GM12873 (cell line): ENCODE measurements at regions not wholly inside any gene's neighbourhood (a gene's known extent, or its start where the extent isn't known, plus 50 kb on each side); places are given as distances from the start of the nearest gene placed in this dataset.

Experiments used
- TF ChIP-seq, protein P1 (sequence below): IDR thresholded peaks from 2 replicates; pipeline ENCODE4 v1.5.1; 2012; ENCODE audit warnings: low read depth, mild to moderate bottlenecking, moderate library complexity, low read length, control low read depth; ENCODE audit not compliant: insufficient read depth; ENCODE audit errors: missing control alignments

GRCh38 chr2:9741110-9741509 is 102.2 kb upstream of the TAF1B start:
- TF ChIP-seq, protein P1, sequence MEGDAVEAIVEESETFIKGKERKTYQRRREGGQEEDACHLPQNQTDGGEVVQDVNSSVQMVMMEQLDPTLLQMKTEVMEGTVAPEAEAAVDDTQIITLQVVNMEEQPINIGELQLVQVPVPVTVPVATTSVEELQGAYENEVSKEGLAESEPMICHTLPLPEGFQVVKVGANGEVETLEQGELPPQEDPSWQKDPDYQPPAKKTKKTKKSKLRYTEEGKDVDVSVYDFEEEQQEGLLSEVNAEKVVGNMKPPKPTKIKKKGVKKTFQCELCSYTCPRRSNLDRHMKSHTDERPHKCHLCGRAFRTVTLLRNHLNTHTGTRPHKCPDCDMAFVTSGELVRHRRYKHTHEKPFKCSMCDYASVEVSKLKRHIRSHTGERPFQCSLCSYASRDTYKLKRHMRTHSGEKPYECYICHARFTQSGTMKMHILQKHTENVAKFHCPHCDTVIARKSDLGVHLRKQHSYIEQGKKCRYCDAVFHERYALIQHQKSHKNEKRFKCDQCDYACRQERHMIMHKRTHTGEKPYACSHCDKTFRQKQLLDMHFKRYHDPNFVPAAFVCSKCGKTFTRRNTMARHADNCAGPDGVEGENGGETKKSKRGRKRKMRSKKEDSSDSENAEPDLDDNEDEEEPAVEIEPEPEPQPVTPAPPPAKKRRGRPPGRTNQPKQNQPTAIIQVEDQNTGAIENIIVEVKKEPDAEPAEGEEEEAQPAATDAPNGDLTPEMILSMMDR: no peak

GRCh38 chr2:9742601-9743000 is 100.7 kb upstream of the TAF1B start:
- TF ChIP-seq, protein P1: no peak

DNA sequence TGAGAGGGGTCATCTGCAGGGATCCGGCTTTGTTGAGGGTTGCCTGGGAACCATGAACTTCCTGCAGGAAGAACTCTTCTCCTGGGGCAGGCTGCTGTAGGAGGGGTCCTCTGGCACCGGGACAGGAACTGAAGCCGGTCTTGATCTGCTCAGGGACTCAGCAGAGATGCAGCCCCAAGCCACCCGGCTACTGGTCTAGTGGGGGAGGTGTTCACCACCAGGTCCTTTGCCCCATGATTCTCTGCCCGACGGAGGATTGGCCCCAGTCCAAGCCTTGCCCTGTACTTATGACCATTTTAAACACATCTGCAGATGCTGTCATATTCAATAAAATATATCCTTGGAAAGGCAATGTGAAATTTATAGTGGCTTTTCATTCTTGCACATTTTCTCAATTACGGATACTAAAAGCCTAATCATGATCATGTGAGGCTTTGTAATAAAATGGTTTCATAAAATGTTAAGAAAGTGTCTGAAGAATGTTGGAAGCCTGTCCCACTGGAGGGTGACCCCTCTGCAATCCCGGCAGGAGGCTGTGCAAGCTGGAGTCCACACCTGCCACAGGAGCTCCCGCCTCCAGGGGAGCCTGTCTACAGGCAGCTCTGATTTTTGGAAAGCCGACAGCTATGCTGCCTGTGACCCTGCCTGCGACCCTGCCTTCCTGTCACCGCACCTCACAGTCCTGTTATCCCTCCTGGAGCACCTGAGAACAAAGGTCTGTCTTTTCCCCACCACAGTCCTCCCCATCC is 98.8 kb upstream of the TAF1B start:
- TF ChIP-seq, protein P1: no peak

- TF ChIP-seq, protein P1: no peak
These were observed 97.9 kb upstream of the TAF1B start for GRCh38 chr2:9745153-9745899.

DNA sequence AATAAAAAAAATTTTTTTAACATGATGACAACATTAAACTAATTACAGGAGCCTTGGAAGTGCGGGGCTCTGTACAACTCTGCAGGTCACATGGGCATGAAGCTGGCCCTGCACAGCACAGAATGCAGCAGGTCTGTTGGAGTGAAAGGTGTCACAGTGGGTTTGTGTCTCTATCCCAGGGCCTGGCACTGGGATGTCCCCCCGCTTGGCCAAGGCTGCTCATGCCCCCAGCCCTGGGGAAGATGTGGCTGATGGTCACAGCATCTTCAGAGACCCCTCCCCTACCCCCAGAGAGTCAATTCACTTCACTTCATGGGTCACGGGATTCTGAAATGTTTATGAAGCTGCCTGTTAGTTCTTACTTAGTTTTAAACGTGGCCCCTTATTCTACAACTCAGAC is 95.9 kb upstream of the TAF1B start:
- TF ChIP-seq, protein P1: no peak

DNA sequence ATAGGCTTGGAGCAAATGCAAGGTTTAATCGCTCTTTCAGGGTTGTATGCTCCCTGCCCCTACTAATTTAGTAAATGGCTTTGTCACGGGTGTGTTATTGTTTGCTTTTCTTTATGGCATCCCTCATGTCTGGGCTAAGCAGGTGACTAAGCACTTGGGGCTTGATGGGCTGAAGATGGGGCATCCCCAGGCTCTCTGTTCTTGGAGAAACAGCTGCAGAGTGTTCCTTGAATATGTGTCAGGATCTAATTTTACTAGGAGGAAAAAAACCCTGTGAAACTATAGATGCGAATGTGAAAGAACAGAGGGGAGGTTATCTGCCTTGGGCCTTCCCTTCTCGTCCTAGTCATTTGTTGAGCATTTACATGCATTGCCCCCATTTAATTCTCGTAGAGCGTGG is 94.7 kb upstream of the TAF1B start:
- TF ChIP-seq, protein P1: no peak

DNA sequence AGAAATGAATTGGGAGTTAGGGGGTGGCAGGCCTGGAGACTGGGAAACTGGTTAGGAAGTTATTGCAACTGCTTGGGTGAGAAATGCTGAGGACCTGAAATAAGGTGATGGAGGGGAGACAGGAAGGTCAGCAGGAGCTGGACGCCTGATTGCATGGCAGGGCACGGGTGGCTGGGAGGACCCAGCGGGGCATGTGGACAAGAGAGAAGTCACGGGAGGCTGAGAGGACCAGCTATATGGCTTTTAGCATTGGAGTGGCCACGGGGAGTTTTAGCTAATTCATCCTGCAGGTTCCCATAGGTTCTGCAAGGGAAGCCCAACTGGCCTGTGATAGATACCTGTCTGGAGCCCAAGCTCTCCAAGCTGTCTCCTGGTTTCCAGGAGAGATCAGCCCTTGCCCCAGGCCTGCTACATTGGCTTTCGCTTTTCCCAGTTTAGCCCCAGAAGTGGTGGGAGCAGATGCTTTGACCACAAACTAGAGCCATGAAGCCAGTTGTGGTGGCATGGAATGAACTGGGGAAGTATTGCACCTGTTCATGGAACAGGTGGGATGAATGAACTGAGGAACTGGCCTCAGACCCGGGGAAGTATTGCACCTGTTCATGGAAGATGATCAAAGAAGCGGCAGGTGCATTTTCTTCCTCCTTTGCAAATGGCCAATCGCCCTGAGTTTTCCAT is 93.6 kb upstream of the TAF1B start:
- TF ChIP-seq, protein P1: no peak
